Psoas muscle (tissue), 7 donors: ENCODE measurements at regions not wholly inside any gene's neighbourhood (a gene's known extent, or its start where the extent isn't known, plus 50 kb on each side); places are given as distances from the start of the nearest gene placed in this dataset.

Experiments
- ATAC-seq, 4 donors: fragments of 200-7000 bp; cut with Tn5 transposase; one replicate each; pipeline ENCODE4 v1.9.1; 2020; ENCODE audit warnings: moderate library complexity in 3 of 4, mild to moderate bottlenecking in 2 of 4
- DNase-seq, 2 donors: peaks; one replicate each; pipeline ENCODE4 v3.0.0-alpha.2; 2020
- H3K27ac ChIP-seq: fragments of 200-600 bp; one replicate; pipeline ENCODE4 v1.8.0; 2022
- H3K27me3 ChIP-seq, 3 donors: fragments of 200-600 bp in 1 of 3; one replicate each; pipeline versions ENCODE4 v1.6.1 to v1.8.0; 2013 to 2022; ENCODE audit warnings: low read length in 2 of 3, mild to moderate bottlenecking in 2 of 3, moderate library complexity in 1 of 3; ENCODE audit not compliant: insufficient read depth in 3 of 3
- H3K36me3 ChIP-seq, 2 donors: fragments of 200-600 bp in 1 of 2; one replicate each; pipeline versions ENCODE4 v1.6.1 to v1.8.0; 2013 to 2022; ENCODE audit warnings: low read depth in 1 of 2, mild to moderate bottlenecking in 1 of 2, moderate library complexity in 1 of 2; ENCODE audit not compliant: insufficient read depth in 1 of 2
- H3K4me1 ChIP-seq: fragments of 200-600 bp; one replicate; pipeline ENCODE4 v1.8.0; 2022
- H3K4me3 ChIP-seq: fragments of 200-600 bp; one replicate; pipeline ENCODE4 v1.8.0; 2022; ENCODE audit warnings: mild to moderate bottlenecking
- H3K9me3 ChIP-seq: fragments of 200-600 bp; one replicate; pipeline ENCODE4 v1.8.0; 2022
- WGBS, 3 donors: extraction: QIAGEN DNeasy Blood & Tissue Kit; methylation state at CpG; one replicate each; pipeline versions ENCODE4 v1.1.6 to v1.1.7; 2013; 5-methylcytosine and 5-hydroxymethylcytosine counted together
- intact Hi-C, 2 donors: fragments of 100-400 bp; cut with DNase I; formaldehyde crosslinking; loops; one replicate each; pipeline versions ENCODE4 v1.11.0 to v1.14.2; 2022
- TF ChIP-seq, protein P1 (sequence below): fragments of 200-600 bp; IDR thresholded peaks from one replicate; pipeline ENCODE4 v1.8.0; 2022; ENCODE audit warnings: antibody characterized with exemption
- donor health status: healthy with polysubstance abuse.
- donor health status: DM: no; HTN: no; CAD: no; lungs with moderate emphysema.
- donor health status: Bipolar disorder and iron deficiency.
- donor health status: healthy.
- donor health status: DM: yes; HTN: yes; CAD: no.
- donor health status: DM: no; HTN: no; CAD: no.
- donor health status: DM: yes; HTN: yes; CAD: no.

DNA sequence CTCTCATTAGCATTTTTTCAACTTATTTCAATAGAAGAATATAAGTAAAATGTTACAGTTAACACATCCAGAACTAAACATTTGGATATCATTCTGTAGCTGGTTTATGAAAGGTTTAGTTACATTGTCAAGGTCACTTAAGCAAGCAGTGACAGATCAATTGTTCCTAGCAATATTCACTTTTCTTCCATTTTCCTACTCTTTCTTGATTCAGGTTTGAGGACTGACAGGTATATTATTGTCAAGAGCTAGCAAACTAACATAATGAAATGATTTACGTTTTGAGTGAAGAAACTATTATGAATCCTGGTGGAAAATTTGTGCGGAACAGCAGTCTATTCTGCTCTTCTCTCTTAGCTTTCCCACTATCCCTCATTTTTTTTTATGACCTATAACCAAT is 220.4 kb upstream of the ADGRL4 start:
- ATAC-seq (no peak), DNase-seq (no peak)
- 62 to 88% (median 86%) methylated on average over 2 of the region's 2 CpGs for WGBS, 3 donors
- intact Hi-C loops = no loop called here
- Histone ChIP-seq H3K36me3 (no peaks in the 10 kb centered on the region), H3K4me3 (no peak overlapping the region), H3K9me3 (no peaks in the 10 kb centered on the region), H3K4me1 (no peaks in the 10 kb centered on the region), H3K27ac (no peak overlapping the region), H3K27me3 (no peaks in the 10 kb centered on the region)
- TF ChIP-seq, protein P1, sequence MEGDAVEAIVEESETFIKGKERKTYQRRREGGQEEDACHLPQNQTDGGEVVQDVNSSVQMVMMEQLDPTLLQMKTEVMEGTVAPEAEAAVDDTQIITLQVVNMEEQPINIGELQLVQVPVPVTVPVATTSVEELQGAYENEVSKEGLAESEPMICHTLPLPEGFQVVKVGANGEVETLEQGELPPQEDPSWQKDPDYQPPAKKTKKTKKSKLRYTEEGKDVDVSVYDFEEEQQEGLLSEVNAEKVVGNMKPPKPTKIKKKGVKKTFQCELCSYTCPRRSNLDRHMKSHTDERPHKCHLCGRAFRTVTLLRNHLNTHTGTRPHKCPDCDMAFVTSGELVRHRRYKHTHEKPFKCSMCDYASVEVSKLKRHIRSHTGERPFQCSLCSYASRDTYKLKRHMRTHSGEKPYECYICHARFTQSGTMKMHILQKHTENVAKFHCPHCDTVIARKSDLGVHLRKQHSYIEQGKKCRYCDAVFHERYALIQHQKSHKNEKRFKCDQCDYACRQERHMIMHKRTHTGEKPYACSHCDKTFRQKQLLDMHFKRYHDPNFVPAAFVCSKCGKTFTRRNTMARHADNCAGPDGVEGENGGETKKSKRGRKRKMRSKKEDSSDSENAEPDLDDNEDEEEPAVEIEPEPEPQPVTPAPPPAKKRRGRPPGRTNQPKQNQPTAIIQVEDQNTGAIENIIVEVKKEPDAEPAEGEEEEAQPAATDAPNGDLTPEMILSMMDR = no peak

DNA sequence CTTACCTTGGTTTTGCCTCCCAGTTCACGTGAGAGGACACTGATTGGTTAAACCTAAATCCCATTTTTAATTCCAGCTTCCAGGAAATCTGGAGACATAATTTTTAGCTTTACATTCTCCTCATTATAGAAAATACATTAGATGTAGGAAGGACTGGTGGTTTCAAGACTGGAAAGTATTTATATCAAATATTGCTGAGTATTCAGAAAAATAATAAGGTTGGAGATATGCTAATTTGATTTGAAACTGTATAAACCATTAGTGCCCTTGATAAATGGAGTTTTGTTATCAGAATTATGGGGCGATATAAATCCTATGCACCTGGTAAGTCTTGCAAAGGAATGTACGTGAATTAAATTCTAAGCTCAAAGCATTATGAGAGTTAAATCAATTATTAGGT is 218.0 kb upstream of the ADGRL4 start:
- Histone ChIP-seq H3K27me3 (no peaks in the 10 kb centered on the region), H3K9me3 (no peaks in the 10 kb centered on the region), H3K4me3 (no peak overlapping the region), H3K27ac (no peak overlapping the region), H3K4me1 (no peaks in the 10 kb centered on the region), H3K36me3 (no peaks in the 10 kb centered on the region)
- ATAC-seq (no peak), DNase-seq (no peak)
- 68 to 88% (median 84%) methylated on average over 3 of the region's 3 CpGs for WGBS, 3 donors
- TF ChIP-seq, protein P1 = no peak
- intact Hi-C loops = no loop called here

DNA sequence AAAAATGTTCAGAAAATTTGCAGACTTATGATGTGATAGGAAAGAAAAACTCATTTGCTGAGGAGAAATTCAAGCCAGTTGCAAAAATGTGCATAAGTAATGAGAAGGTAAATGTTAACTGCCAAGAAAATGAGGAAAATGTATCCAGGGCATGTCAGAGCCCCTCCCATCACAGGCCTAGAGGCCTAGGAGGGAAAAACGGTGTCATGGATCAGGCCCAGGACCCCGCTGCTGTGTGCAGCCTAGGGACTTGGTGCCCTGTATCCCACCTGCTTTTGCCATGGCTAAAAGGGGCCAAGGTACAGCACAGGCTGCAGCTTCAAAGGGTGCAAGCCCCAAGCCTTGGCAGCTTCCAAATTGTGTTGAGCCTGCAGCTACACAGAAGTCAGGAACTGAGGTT is 214.0 kb upstream of the ADGRL4 start:
- Histone ChIP-seq H3K27me3 (no peaks in the 10 kb centered on the region), H3K9me3 (no peaks in the 10 kb centered on the region), H3K4me1 (no peaks in the 10 kb centered on the region), H3K4me3 (no peak overlapping the region), H3K36me3 (no peaks in the 10 kb centered on the region), H3K27ac (no peak overlapping the region)
- intact Hi-C loops = no loop called here
- 85 to 100% (median 91%) methylated on average over 2 of the region's 2 CpGs for WGBS, 3 donors
- ATAC-seq = no peak
- TF ChIP-seq, protein P1 = no peak
- no peak for DNase-seq

DNA sequence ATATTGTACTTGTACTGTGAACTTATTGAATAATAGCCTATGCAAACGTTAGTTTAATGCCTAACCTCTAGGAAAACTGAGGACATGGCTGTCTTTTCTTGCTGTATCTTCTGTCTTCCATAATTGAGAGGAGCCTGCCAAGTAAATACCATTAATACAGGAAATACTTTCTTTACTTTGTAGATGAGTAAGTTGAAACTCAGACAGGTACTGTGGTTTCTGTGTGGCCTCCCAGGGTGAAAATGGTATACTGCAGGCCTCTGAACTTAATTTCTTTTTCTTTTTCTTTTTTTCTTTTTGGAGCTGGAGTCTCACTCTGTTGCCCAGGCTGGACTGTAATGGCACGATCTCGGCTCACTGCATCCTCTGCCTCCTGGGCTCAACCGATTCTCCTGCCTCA is 208.8 kb upstream of the ADGRL4 start:
- Histone ChIP-seq H3K4me1 (no peaks in the 10 kb centered on the region), H3K36me3 (no peaks in the 10 kb centered on the region), H3K9me3 (no peaks in the 10 kb centered on the region), H3K4me3 (no peak overlapping the region), H3K27me3 (no peaks in the 10 kb centered on the region), H3K27ac (no peak overlapping the region)
- DNase-seq (no peak), ATAC-seq (no peak)
- TF ChIP-seq, protein P1 = no peak
- intact Hi-C loops = no loop called here
- WGBS, 3 donors = 84 to 91% (median 90%) methylated on average over 4 of the region's 4 CpGs

DNA sequence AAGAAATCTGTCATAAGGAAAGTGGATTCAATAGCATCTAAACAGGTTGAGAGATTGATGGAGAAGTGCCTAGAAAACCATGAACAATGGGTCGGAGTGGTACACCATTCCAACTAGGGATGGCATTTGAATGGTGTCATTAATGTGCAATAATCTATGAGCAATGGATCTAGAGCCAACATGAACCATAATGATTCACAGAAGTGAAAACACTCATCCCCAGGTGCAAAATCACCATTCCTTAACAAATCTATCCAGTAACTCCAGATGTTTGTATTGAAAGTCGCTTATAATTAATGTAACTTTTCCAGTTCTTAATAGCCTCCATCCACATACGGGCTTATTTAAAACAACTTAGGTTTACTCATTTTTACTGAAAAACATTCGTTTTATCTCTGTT is 201.3 kb upstream of the ADGRL4 start:
- Histone ChIP-seq H3K4me3 (no peak overlapping the region), H3K4me1 (no peaks in the 10 kb centered on the region), H3K9me3 (no peaks in the 10 kb centered on the region), H3K27ac (no peak overlapping the region), H3K27me3 (no peaks in the 10 kb centered on the region), H3K36me3 (no peaks in the 10 kb centered on the region)
- intact Hi-C loops = no loop called here
- 72 to 75% (median 73%) methylated on average over 4 of the region's 4 CpGs for WGBS, 3 donors
- no peak for ATAC-seq
- TF ChIP-seq, protein P1 = no peak
- no peak for DNase-seq
